Stimulated activated naive CD8-positive, alpha-beta T cell treated with anti-CD3 and anti-CD28 coated beads, Interleukin-15, amount 100 ng/mL, for 72 hours (primary cell): ENCODE measurements at regions not wholly inside any gene's neighbourhood (a gene's known extent, or its start where the extent isn't known, plus 50 kb on each side); places are given as distances from the start of the nearest gene placed in this dataset.

ENCODE experiments used
- ATAC-seq: fragments of 150-1000 bp; cut with Tn5 transposase; 2 replicates; pipeline ENCODE4 v1.10.0; 2021; ENCODE audit warnings: mild to moderate bottlenecking, moderate library complexity
- DNase-seq, 2 donors: peaks; one replicate each; pipeline ENCODE4 v3.0.0; 2021 to 2022
- H3K27ac Mint-ChIP-seq, 2 donors: one replicate each; pipeline ENCODE4 v1.8.0; 2022; ENCODE audit warnings: mild to moderate bottlenecking in 2 of 2, mixed read lengths in 2 of 2, moderate library complexity in 2 of 2
- H3K27me3 Mint-ChIP-seq: one replicate; pipeline ENCODE4 v1.8.0; 2022; ENCODE audit warnings: mixed read lengths
- H3K4me1 Mint-ChIP-seq: one replicate; pipeline ENCODE4 v1.8.0; 2022; ENCODE audit warnings: mild to moderate bottlenecking, mixed read lengths
- H3K4me3 Mint-ChIP-seq, 2 donors: one replicate each; pipeline ENCODE4 v1.8.0; 2022; ENCODE audit warnings: mild to moderate bottlenecking in 2 of 2, mixed read lengths in 2 of 2, moderate library complexity in 1 of 2
- H3K9me3 Mint-ChIP-seq, 2 donors: one replicate each; pipeline ENCODE4 v1.8.0; 2022; ENCODE audit warnings: mixed read lengths in 2 of 2

GRCh38 chr1:5495596-5496410, 496.4 kb downstream of the NPHP4 start:
- Mint-ChIP-seq H3K27me3 (no peaks in the 10 kb centered on the region), H3K4me1 (no peaks in the 10 kb centered on the region), H3K9me3 (no peaks in the 10 kb centered on the region), H3K4me3 (no peak overlapping the region), H3K27ac (no peak overlapping the region)
- DNase-seq = no peak
- no peak for ATAC-seq

GRCh38 chr1:5494518-5494917, 497.7 kb downstream of the NPHP4 start:
- H3K4me1 Mint-ChIP-seq = no peaks in the 10 kb centered on the region
- H3K27ac Mint-ChIP-seq = peak overlapping the region in 1 of 2 donors; percentile 53

GRCh38 chr1:5493851-5494311, 498.3 kb downstream of the NPHP4 start:
- Mint-ChIP-seq H3K9me3 (no peaks in the 10 kb centered on the region), H3K4me3 (no peak overlapping the region), H3K27me3 (no peaks in the 10 kb centered on the region), H3K27ac (peak overlapping the region in 1 of 2 donors; percentile 44), H3K4me1 (no peaks in the 10 kb centered on the region)
- DNase-seq (no peak), ATAC-seq (no peak)

More at GRCh38 chr1:5494518-5494917, 497.7 kb downstream of the NPHP4 start:
- no peak overlapping the region for H3K4me3 Mint-ChIP-seq
- no peak for ATAC-seq
- DNase-seq = no peak
- H3K9me3 Mint-ChIP-seq = no peaks in the 10 kb centered on the region
- H3K27me3 Mint-ChIP-seq = no peaks in the 10 kb centered on the region

GRCh38 chr1:5493275-5493674, 498.9 kb downstream of the NPHP4 start:
- ATAC-seq (no peak), DNase-seq (no peak)
- no peaks in the 10 kb centered on the region for H3K4me1 Mint-ChIP-seq
- H3K4me3 Mint-ChIP-seq = no peak overlapping the region
- no peaks in the 10 kb centered on the region for H3K9me3 Mint-ChIP-seq
- no peak overlapping the region for H3K27ac Mint-ChIP-seq
- no peaks in the 10 kb centered on the region for H3K27me3 Mint-ChIP-seq

DNA sequence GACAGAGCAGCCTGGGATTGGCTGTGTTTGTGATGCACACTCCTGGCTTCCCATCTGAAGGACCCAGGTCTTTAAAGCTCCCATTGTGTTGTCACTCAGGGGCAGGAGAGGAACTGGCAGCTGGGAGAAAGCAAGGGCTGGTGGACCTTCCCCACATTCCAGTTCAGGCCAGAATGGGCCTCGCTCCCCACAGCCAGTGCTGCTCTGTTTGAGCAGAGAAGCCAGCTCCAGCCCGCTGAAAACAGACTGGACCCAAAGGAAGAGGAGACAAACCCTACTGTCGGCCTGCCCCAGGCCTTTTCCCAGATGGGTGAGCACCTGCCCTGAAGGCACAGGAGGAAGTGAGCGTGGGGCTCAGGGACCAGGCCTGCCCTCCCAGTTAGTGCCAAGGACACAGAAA, 499.4 kb downstream of the NPHP4 start:
- Mint-ChIP-seq H3K27me3 (no peaks in the 10 kb centered on the region), H3K4me1 (no peaks in the 10 kb centered on the region), H3K4me3 (no peak overlapping the region), H3K9me3 (no peaks in the 10 kb centered on the region), H3K27ac (no peak overlapping the region)
- ATAC-seq (no peak), DNase-seq (no peak)

DNA sequence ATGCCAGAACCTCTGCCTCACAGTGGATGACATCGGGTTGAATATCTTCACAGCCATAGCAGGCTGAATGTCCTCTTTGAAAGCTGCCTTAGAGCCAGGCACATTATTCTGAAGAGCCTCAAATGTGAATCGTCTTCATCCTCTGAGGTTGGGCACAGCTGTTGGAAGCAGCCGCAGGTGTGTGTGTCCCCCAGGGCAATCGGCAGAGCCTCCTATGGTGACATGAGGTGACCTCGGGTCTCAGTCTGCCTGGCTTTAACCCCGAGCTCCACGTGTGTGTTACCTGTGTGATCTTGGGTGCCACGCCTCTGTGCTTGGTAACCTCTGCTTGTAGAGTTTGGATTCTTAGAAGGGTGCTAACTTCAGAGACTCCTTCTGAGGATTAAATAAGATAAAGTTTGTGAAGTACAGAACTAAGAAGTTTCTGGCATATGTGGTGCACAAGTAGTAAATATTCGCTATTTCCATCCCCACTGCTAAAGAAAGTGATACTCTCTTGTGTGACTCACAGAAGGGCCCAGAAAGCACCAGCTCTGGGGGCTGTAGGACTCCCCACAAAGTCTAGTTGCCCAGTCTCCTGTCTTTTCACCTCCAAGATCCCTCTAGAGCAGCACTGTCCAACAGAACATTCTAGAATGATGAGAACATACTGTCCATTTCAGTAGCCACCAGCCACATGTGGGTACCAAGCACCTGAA, 500.9 kb downstream of the NPHP4 start:
- DNase-seq (no peak), ATAC-seq (no peak)
- Mint-ChIP-seq H3K4me3 (no peak overlapping the region), H3K4me1 (no peaks in the 10 kb centered on the region), H3K9me3 (no peaks in the 10 kb centered on the region), H3K27me3 (no peaks in the 10 kb centered on the region), H3K27ac (peak overlapping the region in 1 of 2 donors; percentile 49)

DNA sequence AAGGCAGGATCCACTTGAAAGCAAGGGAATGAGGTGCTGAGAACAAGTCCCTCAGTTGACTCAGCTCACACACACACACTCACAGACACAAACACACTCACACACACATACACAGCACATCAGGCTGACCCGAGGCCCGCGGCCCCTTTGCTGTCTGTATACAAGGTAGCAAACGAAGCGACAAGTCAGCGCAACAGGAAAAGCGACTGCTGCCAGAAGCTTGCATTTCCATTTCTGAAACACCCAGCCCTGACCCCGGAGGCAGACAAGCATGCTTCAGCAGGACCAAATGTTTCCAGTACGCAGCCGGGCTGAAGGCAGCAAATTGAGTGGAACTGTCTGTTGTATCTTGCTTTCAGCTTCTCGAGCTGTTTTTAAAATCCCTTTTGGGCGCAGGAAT, 501.6 kb downstream of the NPHP4 start:
- no peak overlapping the region for H3K4me3 Mint-ChIP-seq
- no peak overlapping the region for H3K27ac Mint-ChIP-seq
- H3K4me1 Mint-ChIP-seq = no peaks in the 10 kb centered on the region
- DNase-seq (no peak), ATAC-seq (no peak)
- H3K9me3 Mint-ChIP-seq = no peaks in the 10 kb centered on the region
- H3K27me3 Mint-ChIP-seq = no peaks in the 10 kb centered on the region

DNA sequence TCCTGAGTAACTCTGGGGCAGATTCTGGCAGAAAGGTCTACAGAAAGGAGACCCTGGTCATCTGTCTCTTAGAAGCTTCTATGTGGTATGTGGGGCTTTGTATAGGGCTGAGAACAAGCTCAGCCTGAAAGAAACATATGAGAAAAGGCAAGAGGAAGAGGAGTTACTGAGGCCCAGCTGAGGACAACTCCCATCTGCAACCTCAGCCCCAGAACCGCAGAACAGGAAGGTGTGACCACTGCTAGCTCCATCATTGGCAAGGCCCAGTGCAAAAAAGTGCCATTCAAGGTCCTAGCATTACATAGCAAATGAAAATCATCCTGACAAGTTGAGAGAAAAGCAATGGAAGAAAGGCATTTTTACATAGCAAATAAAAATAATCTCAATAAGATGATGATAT, 503.8 kb downstream of the NPHP4 start:
- no peak for ATAC-seq
- no peak overlapping the region for H3K27ac Mint-ChIP-seq
- H3K9me3 Mint-ChIP-seq = no peaks in the 10 kb centered on the region

GRCh38 chr1:5485968-5486696, 506.1 kb downstream of the NPHP4 start:
- Mint-ChIP-seq H3K27me3 (no peaks in the 10 kb centered on the region), H3K4me1 (peaks cover 8% of the 10 kb centered on the region), H3K27ac (no peak overlapping the region), H3K9me3 (no peaks in the 10 kb centered on the region), H3K4me3 (no peak overlapping the region)
- DNase-seq (no peak), ATAC-seq (no peak)

More for the DNA sequence above, 503.8 kb downstream of the NPHP4 start:
- H3K27me3 Mint-ChIP-seq = no peaks in the 10 kb centered on the region
- H3K4me1 Mint-ChIP-seq = no peaks in the 10 kb centered on the region
- DNase-seq = no peak
- H3K4me3 Mint-ChIP-seq = no peak overlapping the region

GRCh38 chr1:5485436-5485835, 506.8 kb downstream of the NPHP4 start:
- Mint-ChIP-seq H3K27ac (no peak overlapping the region), H3K9me3 (no peaks in the 10 kb centered on the region), H3K4me3 (no peak overlapping the region), H3K27me3 (no peaks in the 10 kb centered on the region), H3K4me1 (peaks cover 8% of the 10 kb centered on the region)
- ATAC-seq (no peak), DNase-seq (no peak)

DNA sequence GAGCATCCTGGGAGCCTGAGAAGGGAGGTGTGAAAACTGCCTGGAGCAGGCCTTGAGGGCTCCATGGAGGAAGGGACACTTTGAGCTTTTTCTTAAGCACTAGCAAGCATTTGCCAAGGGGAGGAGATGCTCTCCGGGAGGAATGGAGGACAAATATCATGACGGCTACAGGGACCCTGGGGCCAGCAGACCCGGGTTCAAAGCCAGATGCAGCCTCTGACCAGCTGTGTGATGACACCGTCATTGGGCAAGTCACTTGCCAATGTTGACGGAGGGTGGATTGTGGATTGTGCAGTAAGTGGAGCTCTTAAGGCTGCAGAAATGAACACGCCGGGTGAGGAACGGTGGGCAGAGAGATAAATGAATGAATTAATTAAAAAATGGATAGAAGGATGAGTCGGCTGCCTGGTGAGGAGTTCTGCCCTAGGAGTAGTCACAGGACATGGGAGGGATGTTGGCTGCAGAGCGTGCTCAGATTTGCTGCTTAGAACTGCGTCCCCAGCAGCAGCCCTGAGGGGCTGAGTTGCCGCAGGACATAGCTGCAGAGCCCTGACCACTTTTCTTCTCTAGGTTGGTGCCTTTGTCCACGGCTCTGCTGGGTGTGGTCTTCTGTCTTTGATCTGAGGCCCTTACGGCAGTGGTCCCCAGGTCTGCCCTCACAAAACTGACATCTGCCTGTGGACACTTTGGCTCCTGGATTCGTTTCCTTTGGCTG, 507.6 kb downstream of the NPHP4 start:
- Mint-ChIP-seq H3K4me1 (peaks cover 8% of the 10 kb centered on the region), H3K9me3 (no peaks in the 10 kb centered on the region), H3K4me3 (no peak overlapping the region), H3K27me3 (no peaks in the 10 kb centered on the region), H3K27ac (no peak overlapping the region)
- DNase-seq (no peak), ATAC-seq (no peak)

DNA sequence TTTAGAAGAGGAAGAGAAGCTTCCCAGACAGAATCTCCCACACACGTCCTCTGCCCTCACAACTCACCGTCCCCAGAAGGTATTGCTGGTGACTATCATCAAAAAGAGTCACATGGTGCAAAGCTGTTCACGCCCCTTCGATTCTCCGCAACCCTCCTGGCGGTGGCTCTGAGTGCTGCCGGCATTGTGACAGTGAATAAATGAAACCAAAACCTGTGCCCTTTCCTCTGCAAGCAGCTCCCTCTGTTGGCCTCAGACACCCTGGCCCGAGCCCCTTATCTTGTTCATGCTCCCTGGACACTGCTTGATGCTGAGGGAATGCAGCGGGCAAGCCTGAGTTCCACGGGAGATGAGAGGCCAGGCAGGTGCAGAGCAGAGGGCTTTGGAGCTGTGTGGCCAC, 510.3 kb downstream of the NPHP4 start:
- Mint-ChIP-seq H3K4me1 (peaks cover 8% of the 10 kb centered on the region), H3K4me3 (peak overlapping the region in 1 of 2 donors; percentile 23), H3K27me3 (no peaks in the 10 kb centered on the region), H3K27ac (peak overlapping the region in 1 of 2 donors; percentile 39), H3K9me3 (no peaks in the 10 kb centered on the region)
- DNase-seq (peak; percentile 45 to 59), ATAC-seq (peak; percentile 92)

DNA sequence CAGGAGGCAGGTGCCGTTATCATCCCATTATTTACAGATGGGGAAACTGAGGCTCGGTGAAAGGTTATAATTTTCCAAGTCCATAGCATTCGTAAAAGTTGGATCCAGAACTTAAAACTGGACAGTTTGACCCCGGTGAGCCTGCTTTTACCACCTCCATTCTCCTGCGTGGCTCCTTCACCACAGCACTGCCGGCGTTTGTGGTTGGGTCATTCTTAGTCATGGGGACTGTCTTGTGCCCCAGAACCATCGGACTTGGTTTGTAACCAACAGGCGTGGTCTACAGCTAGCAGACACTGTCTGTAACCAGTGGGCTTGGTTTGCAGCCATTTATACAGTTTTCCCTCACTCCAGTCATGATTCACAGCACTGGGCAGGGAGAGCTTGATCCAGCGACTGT, 511.3 kb downstream of the NPHP4 start:
- Mint-ChIP-seq H3K4me1 (peaks cover 8% of the 10 kb centered on the region), H3K4me3 (no peak overlapping the region), H3K27ac (no peak overlapping the region), H3K27me3 (no peaks in the 10 kb centered on the region), H3K9me3 (no peaks in the 10 kb centered on the region)
- no peak for ATAC-seq
- DNase-seq = no peak

DNA sequence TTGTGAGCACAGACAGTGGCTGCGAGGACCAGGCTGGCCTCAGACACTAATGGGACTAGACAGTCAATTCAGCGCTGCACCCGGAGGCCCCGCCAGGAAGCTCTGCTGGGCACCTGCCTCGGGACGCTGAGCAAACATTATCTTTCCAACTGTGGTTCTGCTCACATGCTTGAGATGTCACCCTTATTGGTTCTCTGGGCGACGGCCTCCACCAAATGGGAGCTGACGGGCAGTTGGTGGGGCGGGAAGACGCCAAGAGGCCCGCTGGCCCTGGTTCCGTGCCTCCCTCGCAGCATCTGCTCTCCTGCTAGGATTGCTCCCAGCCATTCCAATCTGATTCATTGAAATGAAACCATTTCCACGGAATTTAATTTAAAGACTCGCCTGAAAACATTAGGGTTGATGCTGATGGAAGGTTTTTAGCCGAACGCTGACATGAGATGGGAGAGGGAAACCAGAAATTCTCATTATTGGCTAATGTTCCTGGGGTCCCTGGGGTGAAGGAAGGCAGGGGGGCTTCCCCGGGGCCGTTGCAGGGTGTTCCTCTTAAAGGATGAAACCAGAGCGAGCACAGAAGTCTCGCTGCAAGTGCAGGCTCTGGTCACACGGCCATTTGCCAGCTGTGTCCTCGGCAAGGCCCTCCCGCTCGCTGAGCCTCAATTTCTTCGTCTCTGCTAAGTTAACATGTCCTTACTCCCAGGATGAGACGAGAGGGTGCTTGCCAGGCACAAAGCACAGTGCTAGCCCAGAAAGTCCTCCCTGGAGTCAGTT, 512.2 kb downstream of the NPHP4 start:
- H3K27me3 Mint-ChIP-seq = no peaks in the 10 kb centered on the region
- H3K9me3 Mint-ChIP-seq = no peaks in the 10 kb centered on the region
- DNase-seq = no peak
- H3K27ac Mint-ChIP-seq = peak overlapping the region in 1 of 2 donors; percentile 24
- no peak for ATAC-seq
- no peak overlapping the region for H3K4me3 Mint-ChIP-seq
- peaks cover 8% of the 10 kb centered on the region for H3K4me1 Mint-ChIP-seq

DNA sequence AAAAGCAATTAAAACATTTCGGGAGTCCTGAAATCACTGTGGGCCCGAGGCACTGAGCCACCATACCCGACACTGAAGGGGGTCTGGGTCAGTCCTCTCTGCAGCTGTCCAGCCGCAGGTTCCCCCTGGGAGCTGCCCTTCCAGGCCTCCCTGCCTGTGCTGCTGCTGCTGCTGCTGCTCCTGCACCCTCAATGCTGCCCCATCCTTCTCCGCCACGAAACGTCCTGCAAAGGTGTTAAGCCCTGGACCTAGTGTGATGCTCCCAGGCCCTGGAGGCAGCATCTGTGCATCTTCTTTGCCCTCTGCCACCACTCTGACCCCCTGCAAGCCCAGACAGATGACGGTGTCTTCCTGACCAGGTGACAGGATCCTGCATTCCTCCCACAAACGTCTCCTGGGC, 513.3 kb downstream of the NPHP4 start:
- no peak overlapping the region for H3K4me3 Mint-ChIP-seq
- ATAC-seq = no peak
- peaks cover 8% of the 10 kb centered on the region for H3K4me1 Mint-ChIP-seq
- no peak overlapping the region for H3K27ac Mint-ChIP-seq
- DNase-seq = no peak
- H3K9me3 Mint-ChIP-seq = no peaks in the 10 kb centered on the region
- no peaks in the 10 kb centered on the region for H3K27me3 Mint-ChIP-seq
